GM06990 (cell line): ENCODE measurements at regions not wholly inside any gene's neighbourhood (a gene's known extent, or its start where the extent isn't known, plus 50 kb on each side); places are given as distances from the start of the nearest gene placed in this dataset.

Source experiments
- DNase-seq: peaks from one replicate; pipeline ENCODE4 v3.0.0-alpha.2; 2011; ENCODE audit not compliant: insufficient read length; ENCODE audit errors: extremely low read depth
- H3K27me3 ChIP-seq: replicated peaks from 2 replicates; pipeline ENCODE4 v1.6.0; 2011; ENCODE audit warnings: low read length; ENCODE audit not compliant: control insufficient read depth, insufficient read depth
- H3K36me3 ChIP-seq: 2 replicates; pipeline ENCODE4 v1.5.1; 2011; ENCODE audit warnings: low read length; ENCODE audit not compliant: control insufficient read depth, insufficient read depth
- H3K4me3 ChIP-seq: replicated peaks from 2 replicates; pipeline ENCODE4 v1.5.1; 2011; ENCODE audit warnings: low read depth, mild to moderate bottlenecking, control low read depth, low read length
- CTCF ChIP-seq: IDR thresholded peaks from 2 replicates; pipeline ENCODE4 v1.5.1; 2011; ENCODE audit warnings: low read length, control low read depth, mild to moderate bottlenecking, inconsistent platforms; ENCODE audit not compliant: insufficient read depth, poor library complexity, severe bottlenecking

DNA sequence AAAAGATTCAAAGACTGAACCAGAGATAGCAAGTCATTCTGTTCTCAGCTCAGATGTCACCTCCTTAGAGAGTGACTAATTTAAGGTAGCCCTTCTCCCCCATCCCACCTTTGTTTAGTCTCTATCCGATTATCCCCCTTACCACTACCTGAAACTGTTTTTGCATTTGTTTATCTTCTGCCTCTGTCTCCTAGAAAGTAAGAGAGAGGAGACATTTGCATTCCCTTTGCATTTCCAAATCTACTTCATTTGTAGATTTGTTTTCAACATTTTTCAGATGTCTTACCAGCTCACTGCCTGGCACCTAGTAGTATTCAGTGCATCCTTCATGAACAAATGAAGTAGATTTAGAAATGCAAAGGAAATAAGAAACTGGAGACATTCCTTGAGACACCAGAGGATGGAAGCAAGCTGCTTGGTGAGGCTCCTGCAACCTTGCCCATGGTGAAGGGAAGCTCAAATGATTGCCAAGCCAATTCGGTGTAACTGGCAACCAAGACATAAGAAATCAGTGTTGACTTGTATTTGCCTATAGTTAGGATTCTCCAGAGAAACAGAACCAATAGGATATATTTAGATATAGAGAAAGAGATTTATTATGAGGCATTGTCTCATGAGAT is 385.7 kb downstream of the STK39 start:
- H3K36me3 ChIP-seq, result no peaks in the 10 kb centered on the region
- no peak overlapping the region for H3K4me3 ChIP-seq
- no peak for DNase-seq
- no peaks in the 10 kb centered on the region for H3K27me3 ChIP-seq
- TF ChIP-seq CTCF, result no peak

- Histone ChIP-seq H3K36me3 (no peaks in the 10 kb centered on the region), H3K27me3 (no peaks in the 10 kb centered on the region), H3K4me3 (no peak overlapping the region)
- no peak for TF ChIP-seq CTCF
- no peak for DNase-seq
Measured at GRCh38 chr2:167860082-167860481, 387.3 kb downstream of the STK39 start.

DNA sequence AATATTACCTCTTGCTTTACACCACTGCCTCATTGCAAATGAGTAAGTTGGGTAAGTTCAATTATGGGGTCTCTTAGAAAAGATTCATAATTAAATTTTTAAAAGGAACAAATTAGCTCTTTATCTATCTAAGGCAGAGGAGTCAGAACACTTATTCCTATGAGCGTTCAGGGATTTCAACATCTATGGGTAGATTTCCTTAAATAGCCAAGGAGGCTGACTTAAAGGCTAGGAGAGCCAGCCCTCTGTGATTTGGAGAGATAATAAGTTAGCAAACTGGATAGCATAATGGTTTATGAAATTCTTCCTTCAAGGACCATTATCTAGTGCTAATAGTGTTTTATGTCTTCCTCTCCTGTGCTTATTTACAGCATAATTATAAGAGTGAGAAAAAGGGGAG is 387.7 kb downstream of the STK39 start:
- TF ChIP-seq CTCF, result no peak
- Histone ChIP-seq H3K27me3 (no peaks in the 10 kb centered on the region), H3K4me3 (no peak overlapping the region), H3K36me3 (no peaks in the 10 kb centered on the region)
- no peak for DNase-seq

- H3K36me3 ChIP-seq, result no peaks in the 10 kb centered on the region
- no peak for TF ChIP-seq CTCF
- no peak for DNase-seq
- H3K4me3 ChIP-seq, result no peak overlapping the region
- no peaks in the 10 kb centered on the region for H3K27me3 ChIP-seq
Measured at GRCh38 chr2:167858086-167858485, 389.3 kb downstream of the STK39 start.

GRCh38 chr2:167857416-167857815 is 390.0 kb downstream of the STK39 start:
- Histone ChIP-seq H3K27me3 (no peaks in the 10 kb centered on the region), H3K4me3 (no peak overlapping the region), H3K36me3 (no peaks in the 10 kb centered on the region)
- no peak for TF ChIP-seq CTCF
- no peak for DNase-seq

- no peak for DNase-seq
- TF ChIP-seq CTCF, result no peak
Measured at GRCh38 chr2:167856190-167856589, 391.2 kb downstream of the STK39 start.

More at GRCh38 chr2:167856190-167856589, 391.2 kb downstream of the STK39 start:
- Histone ChIP-seq H3K4me3 (no peak overlapping the region), H3K27me3 (no peaks in the 10 kb centered on the region), H3K36me3 (no peaks in the 10 kb centered on the region)
